Breast epithelium (tissue), 4 donors: ENCODE measurements at regions not wholly inside any gene's neighbourhood (a gene's known extent, or its start where the extent isn't known, plus 50 kb on each side); places are given as distances from the start of the nearest gene placed in this dataset.

Source experiments
- DNase-seq, 2 donors: peaks; one replicate each; pipeline ENCODE4 v3.0.0-alpha.2; 2019; ENCODE audit warnings: low spot score in 2 of 2
- H3K27ac ChIP-seq, 2 donors: fragments of 200-600 bp; sonication (generic) in 1 of 2; one replicate each; pipeline ENCODE4 v1.5.1; 2016 to 2019; ENCODE audit warnings: mild to moderate bottlenecking in 1 of 2
- H3K27me3 ChIP-seq, 2 donors: fragments of 200-600 bp; sonication (generic) in 1 of 2; one replicate each; pipeline versions ENCODE4 v1.5.1 to v1.6.0; 2017 to 2019; ENCODE audit warnings: control low read depth in 1 of 2, mild to moderate bottlenecking in 1 of 2
- H3K36me3 ChIP-seq: fragments of 200-600 bp; one replicate; pipeline ENCODE4 v1.5.1; 2019
- H3K4me1 ChIP-seq, 2 donors: fragments of 200-600 bp; sonication (generic); one replicate each; pipeline ENCODE4 v1.5.1; 2016 to 2019; ENCODE audit warnings: control low read depth in 1 of 2
- H3K4me3 ChIP-seq, 3 donors: fragments of 200-600 bp; sonication (generic); 1 replicate in 2 of 3; 2 replicates in 1 of 3; pipeline ENCODE4 v1.5.1; 2016 to 2019; ENCODE audit warnings: mild to moderate bottlenecking in 3 of 3, moderate library complexity in 2 of 3
- H3K9me3 ChIP-seq, 2 donors: fragments of 200-600 bp; sonication (generic) in 1 of 2; one replicate each; pipeline ENCODE4 v1.5.1; 2016 to 2019; ENCODE audit warnings: control low read depth in 1 of 2
- POLR2A ChIP-seq: fragments of 450-650 bp; IDR thresholded peaks from one replicate; pipeline ENCODE4 v1.6.1; 2016; ENCODE audit warnings: antibody characterized with exemption, mild to moderate bottlenecking, moderate library complexity
- POLR2AphosphoS5 ChIP-seq, 3 donors: sonication (generic); formaldehyde crosslinking; IDR thresholded peaks; one replicate each; pipeline ENCODE4 v1.6.1; 2017; ENCODE audit warnings: antibody characterized with exemption in 3 of 3
- intact Hi-C: fragments of 100-400 bp; cut with DNase I; formaldehyde crosslinking; loops from one replicate; pipeline ENCODE4 v1.15.1; 2023; ENCODE audit warnings: low total_unique reads
- TF ChIP-seq, protein P1 (sequence below), 3 donors: fragments of 450-650 bp; IDR thresholded peaks; one replicate each; pipeline ENCODE4 v1.5.1; 2016 to 2017; ENCODE audit warnings: antibody characterized with exemption in 3 of 3, mild to moderate bottlenecking in 3 of 3, moderate library complexity in 3 of 3

DNA sequence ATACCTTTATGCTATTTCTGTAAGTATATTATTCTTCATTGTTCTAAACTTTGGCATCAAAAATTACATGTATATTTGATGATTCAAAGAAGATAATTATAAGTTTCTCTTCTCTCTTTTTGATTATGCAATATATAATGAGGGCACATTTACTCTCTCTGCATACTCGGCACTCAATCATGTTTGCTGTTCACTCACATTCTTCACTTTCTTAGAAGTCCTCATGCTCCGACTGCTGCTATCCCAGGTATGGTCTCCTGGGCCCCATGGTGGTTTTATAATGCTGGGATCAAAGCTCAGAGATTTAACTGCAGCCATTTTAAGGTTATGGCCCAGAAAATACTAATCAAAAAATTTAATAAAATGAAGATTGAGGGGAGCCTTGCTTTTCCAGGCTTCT lies 529.7 kb upstream of the IL12A start:
- TF ChIP-seq, protein P1, sequence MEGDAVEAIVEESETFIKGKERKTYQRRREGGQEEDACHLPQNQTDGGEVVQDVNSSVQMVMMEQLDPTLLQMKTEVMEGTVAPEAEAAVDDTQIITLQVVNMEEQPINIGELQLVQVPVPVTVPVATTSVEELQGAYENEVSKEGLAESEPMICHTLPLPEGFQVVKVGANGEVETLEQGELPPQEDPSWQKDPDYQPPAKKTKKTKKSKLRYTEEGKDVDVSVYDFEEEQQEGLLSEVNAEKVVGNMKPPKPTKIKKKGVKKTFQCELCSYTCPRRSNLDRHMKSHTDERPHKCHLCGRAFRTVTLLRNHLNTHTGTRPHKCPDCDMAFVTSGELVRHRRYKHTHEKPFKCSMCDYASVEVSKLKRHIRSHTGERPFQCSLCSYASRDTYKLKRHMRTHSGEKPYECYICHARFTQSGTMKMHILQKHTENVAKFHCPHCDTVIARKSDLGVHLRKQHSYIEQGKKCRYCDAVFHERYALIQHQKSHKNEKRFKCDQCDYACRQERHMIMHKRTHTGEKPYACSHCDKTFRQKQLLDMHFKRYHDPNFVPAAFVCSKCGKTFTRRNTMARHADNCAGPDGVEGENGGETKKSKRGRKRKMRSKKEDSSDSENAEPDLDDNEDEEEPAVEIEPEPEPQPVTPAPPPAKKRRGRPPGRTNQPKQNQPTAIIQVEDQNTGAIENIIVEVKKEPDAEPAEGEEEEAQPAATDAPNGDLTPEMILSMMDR (IDR thresholded peaks at IDR 0.05), result no peak
- no peak for TF ChIP-seq POLR2AphosphoS5 (IDR thresholded peaks at IDR 0.05)
- no peak for TF ChIP-seq POLR2A
- Histone ChIP-seq H3K27ac (no peak overlapping the region), H3K36me3 (no peaks in the 10 kb centered on the region), H3K9me3 (no peaks in the 10 kb centered on the region), H3K4me3 (no peak overlapping the region), H3K4me1 (no peaks in the 10 kb centered on the region), H3K27me3 (no peaks in the 10 kb centered on the region)
- intact Hi-C loops, result no loop called here
- no peak for DNase-seq

- intact Hi-C loops, result no loop called here
- H3K36me3 ChIP-seq, result no peaks in the 10 kb centered on the region
- no peaks in the 10 kb centered on the region for H3K4me1 ChIP-seq
- H3K27me3 ChIP-seq, result no peaks in the 10 kb centered on the region
- no peak overlapping the region for H3K4me3 ChIP-seq
- H3K27ac ChIP-seq, result no peak overlapping the region
- H3K9me3 ChIP-seq, result no peaks in the 10 kb centered on the region
- DNase-seq, result no peak
- TF ChIP-seq POLR2AphosphoS5 (IDR thresholded peaks at IDR 0.05) (no peak), POLR2A (no peak)
- TF ChIP-seq, protein P1 (IDR thresholded peaks at IDR 0.05), result no peak
These were observed 516.0 kb upstream of the IL12A start for GRCh38 chr3:159472611-159473010.

DNA sequence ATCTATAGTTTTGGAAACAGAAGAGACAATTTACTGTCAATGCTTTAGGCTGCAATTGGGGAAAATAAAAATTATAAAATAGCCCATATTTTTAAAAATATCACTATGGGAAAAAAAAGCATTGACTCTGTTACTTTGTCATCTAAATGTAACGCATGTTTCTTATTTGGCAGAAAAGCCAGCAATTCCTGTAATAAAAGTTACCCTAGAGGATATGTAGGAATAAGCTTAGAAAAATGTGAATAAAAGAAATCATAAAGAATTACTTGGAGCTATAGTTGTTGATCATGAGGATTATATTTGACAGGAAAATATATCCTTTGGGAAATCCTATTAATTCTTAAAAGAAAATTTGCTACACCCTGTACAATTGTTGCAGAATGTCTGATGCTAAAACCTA lies 515.4 kb upstream of the IL12A start:
- H3K27me3 ChIP-seq, result no peaks in the 10 kb centered on the region
- TF ChIP-seq, protein P1 (IDR thresholded peaks at IDR 0.05), result no peak
- no peak for TF ChIP-seq POLR2AphosphoS5 (IDR thresholded peaks at IDR 0.05)
- TF ChIP-seq POLR2A, result no peak
- no peaks in the 10 kb centered on the region for H3K9me3 ChIP-seq
- H3K4me1 ChIP-seq, result no peaks in the 10 kb centered on the region
- H3K36me3 ChIP-seq, result no peaks in the 10 kb centered on the region
- DNase-seq, result no peak
- intact Hi-C loops, result no loop called here
- no peak overlapping the region for H3K4me3 ChIP-seq
- no peak overlapping the region for H3K27ac ChIP-seq

DNA sequence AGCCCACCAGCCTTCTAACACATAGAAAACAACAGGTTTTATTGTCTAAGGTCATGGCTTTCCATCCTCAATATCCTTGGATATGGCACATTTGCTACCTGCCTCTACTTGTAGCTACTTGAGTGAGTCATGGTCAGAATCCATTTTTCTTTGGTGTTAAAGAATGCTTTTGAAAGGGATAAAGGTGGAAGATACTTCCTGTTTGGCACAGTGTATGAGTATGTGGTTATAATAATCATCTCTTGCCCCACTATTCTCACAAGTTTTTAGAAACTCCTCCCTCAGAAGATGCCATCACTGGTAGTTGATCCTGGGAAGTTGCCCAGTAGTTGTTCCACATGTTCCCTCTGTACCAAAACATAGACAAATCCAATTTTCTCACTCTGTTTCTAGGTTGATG lies 508.6 kb upstream of the IL12A start:
- TF ChIP-seq POLR2A (no peak), POLR2AphosphoS5 (IDR thresholded peaks at IDR 0.05) (no peak)
- TF ChIP-seq, protein P1 (IDR thresholded peaks at IDR 0.05), result no peak
- intact Hi-C loops, result no loop called here
- Histone ChIP-seq H3K27ac (no peak overlapping the region), H3K4me3 (no peak overlapping the region), H3K4me1 (no peaks in the 10 kb centered on the region), H3K27me3 (no peaks in the 10 kb centered on the region), H3K9me3 (peaks cover 0 to 6% of the 10 kb centered on the region in 2 donors), H3K36me3 (no peaks in the 10 kb centered on the region)
- no peak for DNase-seq

DNA sequence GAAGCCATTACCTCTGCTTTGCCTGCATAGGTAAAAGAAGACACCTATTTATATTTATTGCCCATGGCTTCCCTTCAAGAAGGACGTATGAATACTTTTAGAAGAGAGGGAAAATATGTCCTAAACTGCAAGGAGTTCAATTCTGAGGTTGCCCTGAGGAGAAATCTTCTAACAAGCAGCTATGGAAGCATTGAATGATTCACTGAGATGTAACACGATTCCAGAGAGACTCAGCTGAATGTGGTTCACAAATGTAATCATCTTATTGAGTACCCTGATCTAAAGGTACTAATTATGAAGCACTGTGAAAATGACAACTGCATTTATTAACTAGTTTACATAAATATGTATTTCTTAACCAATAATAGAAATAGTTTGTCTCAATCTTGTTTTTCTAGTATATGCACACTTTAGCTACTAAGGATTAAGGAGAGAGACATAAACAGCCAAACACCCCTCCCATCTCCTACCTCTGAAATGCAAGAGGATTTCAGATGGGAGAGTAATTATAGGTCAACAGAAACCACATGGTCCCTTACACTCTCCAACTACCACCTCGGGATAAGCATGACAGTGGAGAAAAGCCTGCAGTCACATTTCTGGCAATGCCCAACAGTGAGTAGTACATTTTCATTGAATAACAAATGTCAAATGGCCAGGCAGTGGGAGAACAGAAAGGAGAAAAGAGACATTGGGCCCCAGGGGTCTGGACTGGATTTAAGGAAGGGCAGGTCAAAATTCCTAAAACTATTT lies 506.2 kb upstream of the IL12A start:
- H3K4me1 ChIP-seq, result no peaks in the 10 kb centered on the region
- intact Hi-C loops, result no loop called here
- no peaks in the 10 kb centered on the region for H3K27me3 ChIP-seq
- DNase-seq, result no peak
- TF ChIP-seq POLR2AphosphoS5 (IDR thresholded peaks at IDR 0.05) (no peak), POLR2A (no peak)
- TF ChIP-seq, protein P1 (IDR thresholded peaks at IDR 0.05), result no peak
- no peaks in the 10 kb centered on the region for H3K36me3 ChIP-seq
- no peak overlapping the region for H3K27ac ChIP-seq
- no peak overlapping the region for H3K4me3 ChIP-seq
- peaks cover 0 to 15% of the 10 kb centered on the region in 2 donors for H3K9me3 ChIP-seq
